ENCODE measurements at regions not wholly inside any gene's neighbourhood (a gene's known extent, or its start where the extent isn't known, plus 50 kb on each side); places are given as distances from the start of the nearest gene placed in this dataset.
"Not testable (repeated sequence)": the region's sequence is repeated elsewhere in the genome, so short reads cannot be mapped to it uniquely, and the experiment has no call there.

- not testable (repeated sequence) for TF ChIP-seq POLR2A (IDR thresholded peaks at IDR 0.05; ENCODE audit: insufficient read depth in 1 of 2, low read depth in 2 of 2, low read length in 2 of 2); ZFX (CRISPR knock-in tag; IDR thresholded peaks at IDR 0.05; ENCODE audit: low read depth)
Measured at GRCh38 chr5:178046757-178047399, 50.8 kb upstream of the PROP1 start.

Measured in HepG2 (cell line).